Limb (tissue), 2 donors: ENCODE measurements at regions not wholly inside any gene's neighbourhood (a gene's known extent, or its start where the extent isn't known, plus 50 kb on each side); places are given as distances from the start of the nearest gene placed in this dataset.

Experiments used
- DNase-seq, 2 donors: peaks; one replicate each; pipeline ENCODE4 v3.0.0-alpha.2; 2016; ENCODE audit errors: extremely low spot score in 2 of 2

- DNase-seq, result no peak
Observed at GRCh38 chr10:1846032-1846431, 108.7 kb upstream of the ADARB2 start.

GRCh38 chr10:1841759-1842158 is 104.4 kb upstream of the ADARB2 start:
- no peak for DNase-seq

DNA sequence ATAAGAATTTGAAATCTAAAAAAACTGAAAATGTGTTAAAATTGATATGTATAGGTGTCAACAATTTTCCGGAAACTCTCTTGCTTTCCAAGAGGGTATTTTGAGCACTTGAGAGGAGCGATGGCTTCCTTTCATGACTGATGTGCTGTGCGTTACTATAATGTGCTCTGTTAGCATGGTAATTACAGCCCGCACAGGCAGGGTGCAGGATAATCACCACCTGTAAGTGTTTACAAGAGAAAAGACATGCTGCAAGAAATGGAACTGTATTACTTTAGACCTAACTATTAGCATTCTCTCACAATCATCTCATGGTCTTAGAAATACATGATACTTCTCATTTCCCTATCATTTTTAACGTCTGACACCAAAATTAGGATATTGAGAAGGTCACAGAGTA is 92.4 kb upstream of the ADARB2 start:
- DNase-seq, result no peak

- DNase-seq, result no peak
Observed at GRCh38 chr10:1824928-1825327, 87.6 kb upstream of the ADARB2 start.

- DNase-seq, result no peak
Observed at GRCh38 chr10:1814556-1814955, 77.2 kb upstream of the ADARB2 start.

GRCh38 chr10:1809139-1809741 is 71.9 kb upstream of the ADARB2 start:
- DNase-seq, result peak in 1 of 2 donors; percentile 2

GRCh38 chr10:1807924-1808323 is 70.6 kb upstream of the ADARB2 start:
- DNase-seq, result no peak

DNA sequence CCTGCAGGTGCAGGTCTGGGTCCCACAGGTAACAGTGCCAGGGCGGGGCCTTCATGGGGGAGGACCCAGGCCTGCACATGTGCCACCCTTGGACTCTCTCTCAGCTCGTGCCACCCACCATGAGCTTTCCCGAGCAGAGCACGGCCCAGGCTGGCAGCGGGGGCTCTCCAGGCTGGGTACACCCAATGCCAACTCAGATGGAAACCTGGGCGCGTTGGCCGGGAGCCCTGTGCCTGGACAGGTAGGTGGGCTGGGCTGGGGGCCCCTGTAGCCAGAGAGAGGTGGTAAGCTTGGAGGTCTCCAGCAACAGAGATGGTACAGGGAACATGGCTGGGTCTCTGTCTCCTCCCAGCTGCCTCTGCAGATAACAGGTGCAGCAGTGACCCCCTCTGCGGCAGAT is 69.9 kb upstream of the ADARB2 start:
- DNase-seq, result no peak

GRCh38 chr10:1802413-1802812 is 65.1 kb upstream of the ADARB2 start:
- no peak for DNase-seq

DNA sequence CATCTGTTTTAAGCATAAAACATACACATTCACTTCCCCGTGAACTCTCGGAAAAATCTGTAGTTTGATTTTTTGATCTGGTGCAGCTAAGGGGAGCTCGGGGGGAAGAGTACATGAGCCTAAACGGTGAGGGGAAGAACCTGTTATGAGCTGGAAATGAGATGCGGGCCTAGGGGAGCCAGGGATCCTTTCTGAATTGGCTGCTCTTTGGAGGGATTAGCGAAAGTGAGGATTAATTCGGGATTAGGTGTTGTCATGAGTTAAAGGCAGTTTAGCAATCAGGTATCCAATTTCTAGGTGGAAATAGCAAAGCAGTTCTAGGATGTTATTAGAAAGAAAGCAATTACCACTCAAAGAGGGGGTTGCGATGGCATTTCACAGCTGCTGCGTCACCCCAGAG is 51.1 kb upstream of the ADARB2 start:
- DNase-seq, result no peak
